Lung microvascular endothelial cell (primary cell): ENCODE measurements at regions not wholly inside any gene's neighbourhood (a gene's known extent, or its start where the extent isn't known, plus 50 kb on each side); places are given as distances from the start of the nearest gene placed in this dataset.
A peak's percentile ranks its signal among the peaks of the same experiment; 100 is the strongest.

ENCODE experiments used
- DNase-seq, 2 donors: peaks; one replicate each; pipeline versions ENCODE4 v3.0.0 to v3.0.0-alpha.2; 2010; ENCODE audit warnings: low read depth in 2 of 2

- no peak for DNase-seq
These were observed 517.9 kb downstream of the MTRR start for GRCh38 chr5:8386719-8387288.

GRCh38 chr5:8391911-8392310, 523.0 kb downstream of the MTRR start:
- DNase-seq: no peak

- no peak for DNase-seq
These were observed 524.3 kb downstream of the MTRR start for GRCh38 chr5:8393240-8393639.

GRCh38 chr5:8394965-8395364, 526.0 kb downstream of the MTRR start:
- no peak for DNase-seq

- no peak for DNase-seq
These were observed 527.3 kb downstream of the MTRR start for GRCh38 chr5:8396246-8396645.

- no peak for DNase-seq
These were observed 527.8 kb downstream of the MTRR start for GRCh38 chr5:8396756-8397155.

GRCh38 chr5:8399471-8399870, 530.5 kb downstream of the MTRR start:
- no peak for DNase-seq

- no peak for DNase-seq
These were observed 539.3 kb downstream of the MTRR start for GRCh38 chr5:8408258-8408657.

GRCh38 chr5:8410618-8411017, 541.7 kb downstream of the MTRR start:
- DNase-seq: no peak

- no peak for DNase-seq
These were observed 545.0 kb downstream of the MTRR start for GRCh38 chr5:8413975-8414374.

GRCh38 chr5:8417316-8418048, 548.5 kb downstream of the MTRR start:
- no peak for DNase-seq

GRCh38 chr5:8418049-8418426, 549.1 kb downstream of the MTRR start:
- no peak for DNase-seq

- DNase-seq: no peak
These were observed 561.1 kb downstream of the MTRR start for GRCh38 chr5:8429778-8430758.

- no peak for DNase-seq
These were observed 565.6 kb downstream of the MTRR start for GRCh38 chr5:8434501-8434900.

GRCh38 chr5:8436924-8437323, 568.0 kb downstream of the MTRR start:
- DNase-seq: no peak

- DNase-seq: no peak
These were observed 576.2 kb downstream of the MTRR start for GRCh38 chr5:8445139-8445538.

GRCh38 chr5:8446179-8446578, 577.2 kb downstream of the MTRR start:
- DNase-seq: no peak

- no peak for DNase-seq
These were observed 587.9 kb downstream of the MTRR start for GRCh38 chr5:8456846-8457186.

GRCh38 chr5:8457187-8458037, 588.5 kb downstream of the MTRR start:
- peak; percentile 95 to 96 for DNase-seq

GRCh38 chr5:8458038-8458383, 589.1 kb downstream of the MTRR start:
- DNase-seq: peak; percentile 31 to 32

- no peak for DNase-seq
These were observed 592.6 kb downstream of the MTRR start for GRCh38 chr5:8461543-8461942.

GRCh38 chr5:8462565-8462964, 593.6 kb downstream of the MTRR start:
- DNase-seq: no peak
